ENCODE measurements at regions not wholly inside any gene's neighbourhood (a gene's known extent, or its start where the extent isn't known, plus 50 kb on each side); places are given as distances from the start of the nearest gene placed in this dataset.

- no peak for TF ChIP-seq ZNF816 (CRISPR knock-in tag; IDR thresholded peaks at IDR 0.05; ENCODE audit: borderline replicate concordance)
- no peak for TF ChIP-seq ZNF354B (CRISPR knock-in tag; IDR thresholded peaks at IDR 0.05)
- no peak for TF ChIP-seq ZMAT5 (CRISPR knock-in tag; IDR thresholded peaks at IDR 0.05; ENCODE audit: borderline replicate concordance, low read depth)
- TF ChIP-seq ZNF773 (CRISPR knock-in tag; IDR thresholded peaks at IDR 0.05; ENCODE audit: borderline replicate concordance) = no peak
- TF ChIP-seq CREB1 (IDR thresholded peaks at IDR 0.05) = no peak
- TF ChIP-seq CREB1 (CRISPR knock-in tag; IDR thresholded peaks at IDR 0.05) = no peak
- TF ChIP-seq KDM2A (CRISPR knock-in tag; IDR thresholded peaks at IDR 0.05; ENCODE audit: borderline replicate concordance, low read depth) = no peak
- TF ChIP-seq ADNP (CRISPR knock-in tag; IDR thresholded peaks at IDR 0.05) = no peak
Observed at GRCh38 chr1:29977550-29977949, 741.2 kb downstream of the PTPRU start (continued).

DNA sequence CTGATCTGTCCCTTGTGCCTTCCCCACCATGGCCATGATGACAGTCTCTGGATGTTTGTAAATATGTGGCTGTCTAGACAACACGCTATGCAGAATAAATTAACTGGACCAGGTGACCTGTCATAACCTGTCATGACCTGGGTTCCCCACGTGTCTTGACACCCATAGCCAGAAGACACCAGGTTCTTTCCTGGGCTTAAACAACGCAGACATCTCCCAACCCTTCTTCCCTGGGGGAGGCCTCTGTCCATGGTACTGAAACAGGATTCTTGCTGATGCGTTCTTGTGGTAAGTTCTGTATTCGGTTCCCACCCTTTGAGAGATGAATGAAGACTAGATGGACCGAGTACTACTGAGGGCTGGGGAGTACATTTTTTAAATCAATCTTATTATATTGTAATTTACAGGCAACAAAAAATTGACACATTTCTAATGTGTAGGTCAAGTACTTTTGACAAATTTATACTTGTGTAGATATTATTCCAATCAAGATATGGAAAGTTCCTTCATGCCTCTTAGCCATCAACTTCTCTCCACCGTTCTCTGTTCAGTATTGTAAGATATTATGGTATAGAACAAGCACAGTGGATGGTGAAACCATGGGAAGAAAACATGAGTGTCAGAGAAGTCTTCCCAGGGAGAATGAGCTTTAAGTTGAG, 738.8 kb downstream of the PTPRU start:
- H3K4me2 ChIP-seq (ENCODE audit: low read depth, low read length) = no peak overlapping the region
- DNase-seq (ENCODE audit: low spot score) = peak; percentile 5
- H3K27me3 ChIP-seq (ENCODE audit: control insufficient read depth in 1 of 2, insufficient read depth in 2 of 2, low read length in 2 of 2) = no peaks in the 10 kb centered on the region
- H2AFZ ChIP-seq (ENCODE audit: low read length) = no peak overlapping the region
- FAIRE-seq = no peak
- intact Hi-C loops (cut with micrococcal nuclease; ENCODE audit: unreplicated experiment) = no loop called here
- H3K4me3 ChIP-seq (replicated peaks in 1 of 3; ENCODE audit: insufficient read depth in 1 of 3, low read depth in 2 of 3, low read length in 3 of 3) = no peak overlapping the region
- ChIA-PET CTCF (ENCODE audit: low intra/inter-chr PET ratio, low total read pairs) (no interaction called here), POLR2A (no interaction called here)
- whole genome bisulfite sequencing (ENCODE audit: low lambda C conversion rate) = 12% methylated on average over 7 of the region's 7 CpGs
- H3K79me2 ChIP-seq (ENCODE audit: insufficient read depth, low read length) = no peaks in the 10 kb centered on the region
- ATAC-seq = no peak
- no peaks in the 10 kb centered on the region for H3K36me3 ChIP-seq (replicated peaks in 1 of 2; ENCODE audit: control insufficient read depth in 1 of 2, insufficient read depth in 2 of 2, low read length in 2 of 2)
- no peaks in the 10 kb centered on the region for H3K4me1 ChIP-seq (ENCODE audit: insufficient read depth, low read length)
- no peak overlapping the region for H3K9ac ChIP-seq (ENCODE audit: insufficient read depth, low read depth, low read length)
- H3K27ac ChIP-seq (ENCODE audit: extremely low read length, insufficient read depth, low read length) = no peak overlapping the region
- H4K20me1 ChIP-seq (ENCODE audit: insufficient read depth, low read length) = no peaks in the 10 kb centered on the region
- no peaks in the 10 kb centered on the region for H3K9me3 ChIP-seq (ENCODE audit: low read length)
- in situ Hi-C loops (cut with HindIII; ENCODE audit: extremely low pct_ligation_motif_present, low pct_unique_long_range_greater_than_20kb) = no loop called here
- no TSS peak for BruUV-seq (replicated peaks)
- TF ChIP-seq THAP11 (CRISPR knock-in tag; IDR thresholded peaks at IDR 0.05) (0 out of 2 replicates have a peak, but pooled peaks have one; percentile 16), EHMT2 (IDR thresholded peaks at IDR 0.05; ENCODE audit: borderline replicate concordance, low read depth, low read length) (peak; percentile 95), REST (IDR thresholded peaks at IDR 0.05; ENCODE audit: borderline replicate concordance in 1 of 2, low read depth in 1 of 2, low read length in 2 of 2) (peak; percentile 77 to 95), PAX8 (CRISPR knock-in tag; IDR thresholded peaks at IDR 0.05; ENCODE audit: borderline replicate concordance) (no peak), HNF4G (IDR thresholded peaks at IDR 0.05; ENCODE audit: borderline replicate concordance, low read depth, low read length) (no peak), HNF4G (CRISPR knock-in tag; IDR thresholded peaks at IDR 0.05; ENCODE audit: borderline replicate concordance, low read depth) (no peak)
- TF ChIP-seq, protein P1, sequence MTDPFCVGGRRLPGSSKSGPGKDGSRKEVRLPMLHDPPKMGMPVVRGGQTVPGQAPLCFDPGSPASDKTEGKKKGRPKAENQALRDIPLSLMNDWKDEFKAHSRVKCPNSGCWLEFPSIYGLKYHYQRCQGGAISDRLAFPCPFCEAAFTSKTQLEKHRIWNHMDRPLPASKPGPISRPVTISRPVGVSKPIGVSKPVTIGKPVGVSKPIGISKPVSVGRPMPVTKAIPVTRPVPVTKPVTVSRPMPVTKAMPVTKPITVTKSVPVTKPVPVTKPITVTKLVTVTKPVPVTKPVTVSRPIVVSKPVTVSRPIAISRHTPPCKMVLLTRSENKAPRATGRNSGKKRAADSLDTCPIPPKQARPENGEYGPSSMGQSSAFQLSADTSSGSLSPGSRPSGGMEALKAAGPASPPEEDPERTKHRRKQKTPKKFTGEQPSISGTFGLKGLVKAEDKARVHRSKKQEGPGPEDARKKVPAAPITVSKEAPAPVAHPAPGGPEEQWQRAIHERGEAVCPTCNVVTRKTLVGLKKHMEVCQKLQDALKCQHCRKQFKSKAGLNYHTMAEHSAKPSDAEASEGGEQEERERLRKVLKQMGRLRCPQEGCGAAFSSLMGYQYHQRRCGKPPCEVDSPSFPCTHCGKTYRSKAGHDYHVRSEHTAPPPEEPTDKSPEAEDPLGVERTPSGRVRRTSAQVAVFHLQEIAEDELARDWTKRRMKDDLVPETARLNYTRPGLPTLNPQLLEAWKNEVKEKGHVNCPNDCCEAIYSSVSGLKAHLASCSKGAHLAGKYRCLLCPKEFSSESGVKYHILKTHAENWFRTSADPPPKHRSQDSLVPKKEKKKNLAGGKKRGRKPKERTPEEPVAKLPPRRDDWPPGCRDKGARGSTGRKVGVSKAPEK (CRISPR knock-in tag; IDR thresholded peaks at IDR 0.05; ENCODE audit: borderline replicate concordance) = no peak
- TF ChIP-seq, protein P2, sequence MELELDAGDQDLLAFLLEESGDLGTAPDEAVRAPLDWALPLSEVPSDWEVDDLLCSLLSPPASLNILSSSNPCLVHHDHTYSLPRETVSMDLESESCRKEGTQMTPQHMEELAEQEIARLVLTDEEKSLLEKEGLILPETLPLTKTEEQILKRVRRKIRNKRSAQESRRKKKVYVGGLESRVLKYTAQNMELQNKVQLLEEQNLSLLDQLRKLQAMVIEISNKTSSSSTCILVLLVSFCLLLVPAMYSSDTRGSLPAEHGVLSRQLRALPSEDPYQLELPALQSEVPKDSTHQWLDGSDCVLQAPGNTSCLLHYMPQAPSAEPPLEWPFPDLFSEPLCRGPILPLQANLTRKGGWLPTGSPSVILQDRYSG (CRISPR knock-in tag; IDR thresholded peaks at IDR 0.05) = no peak
